Endothelial cell of umbilical vein (primary cell): ENCODE measurements at regions not wholly inside any gene's neighbourhood (a gene's known extent, or its start where the extent isn't known, plus 50 kb on each side); places are given as distances from the start of the nearest gene placed in this dataset.

Experiments used
- CTCF ChIP-seq, 2 donors: IDR thresholded peaks; 1 replicate in 1 of 2; 2 replicates in 1 of 2; pipeline ENCODE4 v1.5.1; 2011; ENCODE audit warnings: low read length in 2 of 2, mild to moderate bottlenecking in 2 of 2, moderate library complexity in 2 of 2, control low read depth in 1 of 2, inconsistent platforms in 1 of 2, low read depth in 1 of 2; ENCODE audit not compliant: insufficient read depth in 1 of 2; ENCODE audit errors: extremely low read depth in 1 of 2
- EZH2 ChIP-seq: IDR thresholded peaks from 2 replicates; pipeline ENCODE4 v1.6.1; 2012; ENCODE audit warnings: borderline replicate concordance, low read depth, mild to moderate bottlenecking, moderate library complexity, low read length, inconsistent platforms; ENCODE audit not compliant: severe bottlenecking
- FOS ChIP-seq: IDR thresholded peaks from 2 replicates; pipeline ENCODE4 v1.6.1; 2011; ENCODE audit warnings: mild to moderate bottlenecking, low read length, moderate library complexity, borderline replicate concordance; ENCODE audit not compliant: insufficient read depth
- GATA2 ChIP-seq: IDR thresholded peaks from 2 replicates; pipeline ENCODE4 v1.7.0; 2011; ENCODE audit warnings: low read depth, mild to moderate bottlenecking, moderate library complexity, mixed read lengths, low read length; ENCODE audit not compliant: insufficient read length, insufficient read depth
- JUN ChIP-seq: IDR thresholded peaks from 2 replicates; pipeline ENCODE4 v1.6.1; 2011; ENCODE audit warnings: borderline replicate concordance, low read depth; ENCODE audit not compliant: insufficient read length, insufficient read depth
- MAX ChIP-seq: IDR thresholded peaks from 2 replicates; pipeline ENCODE4 v1.6.1; 2011; ENCODE audit not compliant: insufficient read depth, insufficient read length
- MYC ChIP-seq: IDR thresholded peaks from one replicate; pipeline ENCODE4 v1.6.1; 2011; ENCODE audit warnings: mild to moderate bottlenecking, low read depth, low read length
- POLR2A ChIP-seq: IDR thresholded peaks from 2 replicates; pipeline ENCODE4 v1.6.1; 2012; ENCODE audit warnings: low read depth, mild to moderate bottlenecking, control low read depth, low read length
- POLR2AphosphoS5 ChIP-seq: IDR thresholded peaks from 2 replicates; pipeline ENCODE4 v1.6.1; 2012; ENCODE audit warnings: low read depth, mild to moderate bottlenecking, control low read depth, low read length, moderate library complexity; ENCODE audit not compliant: insufficient read depth

GRCh38 chr13:40101708-40102359, 446.4 kb downstream of the COG6 start:
- no peak for TF ChIP-seq CTCF (IDR thresholded peaks at IDR 0.05; ENCODE audit: extremely low read depth in 1 of 2, insufficient read depth in 1 of 2, low read depth in 1 of 2, low read length in 2 of 2)
- TF ChIP-seq EZH2 = no peak
- no peak for TF ChIP-seq POLR2A
- TF ChIP-seq MYC = no peak
- no peak for TF ChIP-seq POLR2AphosphoS5
- no peak for TF ChIP-seq MAX
- TF ChIP-seq JUN = no peak
- TF ChIP-seq GATA2 = no peak
- no peak for TF ChIP-seq FOS
